H9 (cell line): ENCODE measurements at regions not wholly inside any gene's neighbourhood (a gene's known extent, or its start where the extent isn't known, plus 50 kb on each side); places are given as distances from the start of the nearest gene placed in this dataset.

Experiments used
- DNase-seq: peaks from one replicate; pipeline ENCODE4 v3.0.0-alpha.2; 2017
- H2AFZ ChIP-seq: one replicate; pipeline ENCODE4 v1.6.1; 2013; ENCODE audit warnings: mild to moderate bottlenecking, low read length, control low read depth, moderate library complexity
- H2AK5ac ChIP-seq: 2 replicates; pipeline ENCODE4 v1.6.1; 2013; ENCODE audit warnings: low read length, control low read depth, mixed read lengths; ENCODE audit not compliant: insufficient read length
- H2BK120ac ChIP-seq: one replicate; pipeline ENCODE4 v1.6.1; 2013; ENCODE audit warnings: low read depth, mild to moderate bottlenecking, low read length, control low read depth, inconsistent platforms; ENCODE audit not compliant: poor library complexity, severe bottlenecking
- H2BK12ac ChIP-seq: 2 replicates; pipeline ENCODE4 v1.6.1; 2013; ENCODE audit warnings: low read length, control low read depth, mixed read lengths, low read depth; ENCODE audit not compliant: insufficient read length
- H2BK15ac ChIP-seq: 2 replicates; pipeline ENCODE4 v1.6.1; 2013; ENCODE audit warnings: low read depth, low read length, control low read depth
- H2BK20ac ChIP-seq: one replicate; pipeline ENCODE4 v1.6.1; 2013; ENCODE audit warnings: low read depth, mild to moderate bottlenecking, low read length, control low read depth, inconsistent platforms; ENCODE audit not compliant: poor library complexity, severe bottlenecking
- H2BK5ac ChIP-seq: 2 replicates; pipeline ENCODE4 v1.6.1; 2013; ENCODE audit warnings: low read length, control low read depth, mixed read lengths; ENCODE audit not compliant: insufficient read length
- H3K14ac ChIP-seq: 2 replicates; pipeline ENCODE4 v1.6.1; 2013; ENCODE audit warnings: low read length, control low read depth; ENCODE audit not compliant: insufficient read depth
- H3K18ac ChIP-seq: 2 replicates; pipeline ENCODE4 v1.6.1; 2013; ENCODE audit warnings: low read depth, mild to moderate bottlenecking, mixed read lengths, low read length, control low read depth; ENCODE audit not compliant: insufficient read length
- H3K23ac ChIP-seq: 2 replicates; pipeline ENCODE4 v1.6.1; 2013; ENCODE audit warnings: low read length, control low read depth, mixed read lengths, low read depth; ENCODE audit not compliant: insufficient read length
- H3K23me2 ChIP-seq: 2 replicates; pipeline ENCODE4 v1.6.1; 2013; ENCODE audit warnings: low read depth, mild to moderate bottlenecking, mixed read lengths, low read length, control low read depth; ENCODE audit not compliant: insufficient read length, poor library complexity, severe bottlenecking
- H3K27ac ChIP-seq: 2 replicates; pipeline ENCODE4 v1.5.1; 2013; ENCODE audit warnings: low read length, control low read depth, mixed read lengths, low read depth; ENCODE audit not compliant: insufficient read length
- H3K27me3 ChIP-seq: 2 replicates; pipeline ENCODE4 v1.6.1; 2013; ENCODE audit warnings: low read length, control low read depth, inconsistent platforms; ENCODE audit not compliant: insufficient read depth
- H3K4ac ChIP-seq: 2 replicates; pipeline ENCODE4 v1.6.1; 2013; ENCODE audit warnings: low read depth, mild to moderate bottlenecking, control low read depth, inconsistent platforms, low read length, moderate library complexity
- H3K4me1 ChIP-seq: 2 replicates; pipeline ENCODE4 v1.6.1; 2013; ENCODE audit warnings: low read length, control low read depth, inconsistent platforms; ENCODE audit not compliant: insufficient read depth
- H3K4me2 ChIP-seq: 2 replicates; pipeline ENCODE4 v1.6.1; 2013; ENCODE audit warnings: low read length, control low read depth, mixed read lengths; ENCODE audit not compliant: insufficient read length, insufficient read depth
- H3K56ac ChIP-seq: 2 replicates; pipeline ENCODE4 v1.6.1; 2013; ENCODE audit warnings: low read depth, mild to moderate bottlenecking, mixed read lengths, low read length, control low read depth; ENCODE audit not compliant: insufficient read length
- H3K79me1 ChIP-seq: 2 replicates; pipeline ENCODE4 v1.6.1; 2013; ENCODE audit warnings: low read depth, mild to moderate bottlenecking, moderate library complexity, low read length, control low read depth, inconsistent platforms; ENCODE audit not compliant: insufficient read depth, poor library complexity, severe bottlenecking
- H3K79me2 ChIP-seq: 2 replicates; pipeline ENCODE4 v1.6.1; 2013; ENCODE audit warnings: low read length, control low read depth, inconsistent platforms; ENCODE audit not compliant: insufficient read depth
- H3K9ac ChIP-seq: 2 replicates; pipeline ENCODE4 v1.6.1; 2013; ENCODE audit warnings: low read length, control low read depth, mixed read lengths; ENCODE audit not compliant: insufficient read length; ENCODE audit errors: extremely low read depth
- H3K9me3 ChIP-seq: one replicate; pipeline ENCODE4 v1.6.1; 2013; ENCODE audit warnings: low read depth, low read length, inconsistent platforms; ENCODE audit not compliant: control insufficient read depth
- H3T11ph ChIP-seq: one replicate; pipeline ENCODE4 v1.6.1; 2013; ENCODE audit warnings: mild to moderate bottlenecking, low read length, control low read depth, inconsistent platforms
- H4K20me1 ChIP-seq: one replicate; pipeline ENCODE4 v1.6.1; 2013; ENCODE audit not compliant: control insufficient read depth, insufficient read length, insufficient read depth
- H4K5ac ChIP-seq: 2 replicates; pipeline ENCODE4 v1.6.1; 2013; ENCODE audit warnings: low read depth, mild to moderate bottlenecking, mixed read lengths, low read length, control low read depth; ENCODE audit not compliant: insufficient read length
- H4K8ac ChIP-seq: replicated peaks from 2 replicates; pipeline ENCODE4 v1.6.1; 2013; ENCODE audit warnings: low read length, control low read depth, mixed read lengths, low read depth; ENCODE audit not compliant: insufficient read length
- H4K91ac ChIP-seq: 2 replicates; pipeline ENCODE4 v1.6.1; 2013; ENCODE audit warnings: low read depth, mild to moderate bottlenecking, moderate library complexity, mixed read lengths, low read length, control low read depth; ENCODE audit not compliant: insufficient read length
- H3K27ac Mint-ChIP-seq, 3 experiments: 2 replicates in 2 of 3; 3 replicates in 1 of 3; pipeline ENCODE4 v1.8.0; 2020 to 2021; ENCODE audit warnings: mixed read lengths in 3 of 3, mild to moderate bottlenecking in 1 of 3, moderate library complexity in 1 of 3
- H3K27me3 Mint-ChIP-seq: 2 replicates; pipeline ENCODE4 v1.8.0; 2021; ENCODE audit warnings: low read depth, mild to moderate bottlenecking, moderate library complexity, mixed read lengths
- H3K36me3 Mint-ChIP-seq, 3 experiments: 2 replicates in 2 of 3; 3 replicates in 1 of 3; pipeline ENCODE4 v1.8.0; 2020 to 2021; ENCODE audit warnings: low read depth in 3 of 3, mixed read lengths in 3 of 3; ENCODE audit not compliant: insufficient read depth in 1 of 3
- H3K4me1 Mint-ChIP-seq, 2 experiments: 2 replicates each; pipeline ENCODE4 v1.8.0; 2020; ENCODE audit warnings: mixed read lengths in 2 of 2
- H3K4me3 Mint-ChIP-seq, 2 experiments: 2 replicates in 1 of 2; 3 replicates in 1 of 2; pipeline ENCODE4 v1.8.0; 2020 to 2021; ENCODE audit warnings: mild to moderate bottlenecking in 2 of 2, mixed read lengths in 2 of 2, moderate library complexity in 1 of 2
- H3K9me3 Mint-ChIP-seq, 2 experiments: 2 replicates in 1 of 2; 3 replicates in 1 of 2; pipeline ENCODE4 v1.8.0; 2020; ENCODE audit warnings: mild to moderate bottlenecking in 2 of 2, mixed read lengths in 2 of 2, moderate library complexity in 1 of 2
- WGBS: extraction: QIAGEN DNeasy Blood & Tissue Kit; methylation state at CpG from one replicate; pipeline ENCODE4 v1.1.7; 2013; ENCODE audit warnings: missing lambda C conversion rate, low lambda C conversion rate, mixed read lengths; ENCODE audit not compliant: insufficient read length; ENCODE audit errors: extremely low coverage; 5-methylcytosine and 5-hydroxymethylcytosine counted together
- TF ChIP-seq, protein P1 (sequence below): fragments of 200-600 bp; sonication (generic); conservative IDR thresholded peaks from 3 replicates; pipeline ENCODE4 v1.8.0; 2021; ENCODE audit warnings: antibody characterized with exemption, mild to moderate bottlenecking

DNA sequence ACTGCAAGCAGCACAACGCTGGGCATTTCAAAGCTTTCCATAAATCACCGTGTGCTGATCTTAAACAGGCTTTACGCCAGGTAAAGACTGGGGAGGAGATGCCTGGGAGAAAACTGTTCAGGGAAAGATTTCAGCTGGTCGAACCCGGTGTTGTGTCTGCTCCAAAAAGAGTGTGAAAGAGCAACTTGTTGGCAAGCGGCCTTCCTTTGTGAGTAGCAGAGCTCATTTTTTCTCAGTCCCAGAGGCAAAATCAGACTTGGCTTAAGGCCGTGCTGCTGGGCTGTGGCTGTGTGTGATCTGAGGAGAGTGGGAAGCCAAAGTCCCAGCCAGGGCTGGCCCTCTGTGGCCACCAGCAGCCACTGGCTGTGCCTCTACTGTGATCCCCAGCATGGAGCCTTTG, 75.7 kb upstream of the E2F8 start:
- no peak for DNase-seq
- Histone ChIP-seq H3K27me3 (no peaks in the 10 kb centered on the region), H3T11ph (no peak overlapping the region), H3K4me1 (no peaks in the 10 kb centered on the region), H3K27ac (no peak overlapping the region), H4K5ac (no peak overlapping the region), H3K14ac (no peak overlapping the region), H2AK5ac (no peak overlapping the region), H3K23ac (no peak overlapping the region), H3K9me3 (no peaks in the 10 kb centered on the region), H2BK120ac (no peak overlapping the region), H3K79me2 (no peaks in the 10 kb centered on the region), H4K8ac (no peak overlapping the region), H3K9ac (no peak overlapping the region), H3K23me2 (no peaks in the 10 kb centered on the region), H3K4me2 (no peak overlapping the region), H2BK15ac (no peak overlapping the region), H4K91ac (no peak overlapping the region), H3K4ac (no peak overlapping the region), H2BK20ac (no peak overlapping the region), H2BK5ac (no peak overlapping the region), H2AFZ (no peak overlapping the region), H4K20me1 (no peaks in the 10 kb centered on the region), H3K79me1 (no peaks in the 10 kb centered on the region), H2BK12ac (no peak overlapping the region), H3K56ac (no peak overlapping the region), H3K18ac (no peak overlapping the region)
- WGBS = no CpG with 5 or more reads among the region's 7 CpGs
- H3K4me3 Mint-ChIP-seq = no peak overlapping the region
- TF ChIP-seq, protein P1, sequence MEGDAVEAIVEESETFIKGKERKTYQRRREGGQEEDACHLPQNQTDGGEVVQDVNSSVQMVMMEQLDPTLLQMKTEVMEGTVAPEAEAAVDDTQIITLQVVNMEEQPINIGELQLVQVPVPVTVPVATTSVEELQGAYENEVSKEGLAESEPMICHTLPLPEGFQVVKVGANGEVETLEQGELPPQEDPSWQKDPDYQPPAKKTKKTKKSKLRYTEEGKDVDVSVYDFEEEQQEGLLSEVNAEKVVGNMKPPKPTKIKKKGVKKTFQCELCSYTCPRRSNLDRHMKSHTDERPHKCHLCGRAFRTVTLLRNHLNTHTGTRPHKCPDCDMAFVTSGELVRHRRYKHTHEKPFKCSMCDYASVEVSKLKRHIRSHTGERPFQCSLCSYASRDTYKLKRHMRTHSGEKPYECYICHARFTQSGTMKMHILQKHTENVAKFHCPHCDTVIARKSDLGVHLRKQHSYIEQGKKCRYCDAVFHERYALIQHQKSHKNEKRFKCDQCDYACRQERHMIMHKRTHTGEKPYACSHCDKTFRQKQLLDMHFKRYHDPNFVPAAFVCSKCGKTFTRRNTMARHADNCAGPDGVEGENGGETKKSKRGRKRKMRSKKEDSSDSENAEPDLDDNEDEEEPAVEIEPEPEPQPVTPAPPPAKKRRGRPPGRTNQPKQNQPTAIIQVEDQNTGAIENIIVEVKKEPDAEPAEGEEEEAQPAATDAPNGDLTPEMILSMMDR = no peak
- H3K4me1 Mint-ChIP-seq = peaks cover 1 to 2% of the 10 kb centered on the region in 2 experiments
- no peaks in the 10 kb centered on the region for H3K9me3 Mint-ChIP-seq
- H3K27ac Mint-ChIP-seq = no peak overlapping the region
- no peaks in the 10 kb centered on the region for H3K36me3 Mint-ChIP-seq
- H3K27me3 Mint-ChIP-seq = peaks cover 2% of the 10 kb centered on the region; the same call in 1 of the 2 replicates
